ENCODE measurements at regions not wholly inside any gene's neighbourhood (a gene's known extent, or its start where the extent isn't known, plus 50 kb on each side); places are given as distances from the start of the nearest gene placed in this dataset.

DNA sequence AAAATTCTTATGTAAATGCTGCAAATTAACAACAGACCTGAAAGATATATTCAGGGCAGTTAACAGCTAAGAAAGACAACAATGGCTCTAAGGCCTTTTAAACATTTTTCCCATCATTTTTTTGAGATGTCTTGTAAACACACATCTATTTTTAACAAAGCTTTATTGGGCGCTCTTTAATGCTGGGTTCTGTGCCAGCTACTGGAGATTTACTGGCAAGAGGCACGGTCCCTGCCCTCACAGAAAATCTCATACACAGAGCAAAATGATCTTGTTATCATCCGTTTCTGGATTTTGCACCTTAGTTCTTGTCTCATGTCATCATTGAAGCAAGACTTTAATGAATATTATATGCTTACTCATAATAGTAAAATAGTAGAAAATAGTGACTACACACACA is 1022.3 kb upstream of the WWC1 start:
- Histone ChIP-seq H3K36me3 (ENCODE audit: low read length) (no peaks in the 10 kb centered on the region), H3K27me3 (ENCODE audit: low read length) (no peaks in the 10 kb centered on the region), H3K9me2 (replicated peaks; ENCODE audit: insufficient read depth, low read length) (no peaks in the 10 kb centered on the region), H4K20me1 (ENCODE audit: low read depth, low read length) (no peaks in the 10 kb centered on the region), H3K9ac (ENCODE audit: low read length) (no peak overlapping the region), H2AFZ (ENCODE audit: low read depth, low read length, severe bottlenecking) (no peak overlapping the region), H3K79me2 (ENCODE audit: insufficient read depth, low read length) (no peaks in the 10 kb centered on the region), H3K4me2 (ENCODE audit: low read depth, low read length, poor library complexity, severe bottlenecking) (no peak overlapping the region), H3K27ac (ENCODE audit: low read depth, low read length) (no peak overlapping the region), H3K4me3 (ENCODE audit: insufficient read depth, low read length, poor library complexity, severe bottlenecking) (no peak overlapping the region), H3K9me3 (ENCODE audit: insufficient read depth, low read length) (no peaks in the 10 kb centered on the region), H3F3A (ENCODE audit: insufficient read depth) (no peaks in the 10 kb centered on the region)
- TF ChIP-seq, protein P1, sequence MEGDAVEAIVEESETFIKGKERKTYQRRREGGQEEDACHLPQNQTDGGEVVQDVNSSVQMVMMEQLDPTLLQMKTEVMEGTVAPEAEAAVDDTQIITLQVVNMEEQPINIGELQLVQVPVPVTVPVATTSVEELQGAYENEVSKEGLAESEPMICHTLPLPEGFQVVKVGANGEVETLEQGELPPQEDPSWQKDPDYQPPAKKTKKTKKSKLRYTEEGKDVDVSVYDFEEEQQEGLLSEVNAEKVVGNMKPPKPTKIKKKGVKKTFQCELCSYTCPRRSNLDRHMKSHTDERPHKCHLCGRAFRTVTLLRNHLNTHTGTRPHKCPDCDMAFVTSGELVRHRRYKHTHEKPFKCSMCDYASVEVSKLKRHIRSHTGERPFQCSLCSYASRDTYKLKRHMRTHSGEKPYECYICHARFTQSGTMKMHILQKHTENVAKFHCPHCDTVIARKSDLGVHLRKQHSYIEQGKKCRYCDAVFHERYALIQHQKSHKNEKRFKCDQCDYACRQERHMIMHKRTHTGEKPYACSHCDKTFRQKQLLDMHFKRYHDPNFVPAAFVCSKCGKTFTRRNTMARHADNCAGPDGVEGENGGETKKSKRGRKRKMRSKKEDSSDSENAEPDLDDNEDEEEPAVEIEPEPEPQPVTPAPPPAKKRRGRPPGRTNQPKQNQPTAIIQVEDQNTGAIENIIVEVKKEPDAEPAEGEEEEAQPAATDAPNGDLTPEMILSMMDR (IDR thresholded peaks at IDR 0.05; ENCODE audit: insufficient read depth, low read length, poor library complexity, severe bottlenecking): no peak
- no peak for TF ChIP-seq EZH2phosphoT487 (conservative IDR thresholded peaks at IDR 0.05; ENCODE audit: low read length)

DNA sequence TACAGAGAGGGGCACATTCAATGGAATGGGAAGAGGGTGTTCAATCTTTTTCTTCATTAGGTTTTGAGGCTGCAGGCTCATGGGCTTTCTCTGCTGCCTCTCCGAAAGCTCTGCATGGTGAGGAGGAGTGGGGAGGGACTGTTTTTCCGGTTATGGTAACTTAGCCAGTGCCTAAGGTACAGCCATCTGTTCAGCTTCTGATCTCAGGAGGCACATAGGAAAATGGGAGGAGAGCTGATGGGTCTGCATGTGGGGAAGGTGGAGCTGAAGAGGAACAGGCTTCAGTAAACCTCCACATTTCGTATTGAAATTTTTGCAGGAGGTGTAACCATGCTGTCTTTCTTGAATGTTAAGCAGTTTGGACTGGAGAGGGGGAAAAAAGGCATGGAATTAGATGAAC is 1020.4 kb upstream of the WWC1 start:
- no peak overlapping the region for H2AFZ ChIP-seq (ENCODE audit: low read depth, low read length, severe bottlenecking)
- no peaks in the 10 kb centered on the region for H3F3A ChIP-seq (ENCODE audit: insufficient read depth)
- no peak for TF ChIP-seq EZH2phosphoT487 (conservative IDR thresholded peaks at IDR 0.05; ENCODE audit: low read length)
- TF ChIP-seq, protein P1 (IDR thresholded peaks at IDR 0.05; ENCODE audit: insufficient read depth, low read length, poor library complexity, severe bottlenecking): no peak
- no peaks in the 10 kb centered on the region for H3K27me3 ChIP-seq (ENCODE audit: low read length)
- no peak overlapping the region for H3K27ac ChIP-seq (ENCODE audit: low read depth, low read length)
- H3K4me3 ChIP-seq (ENCODE audit: insufficient read depth, low read length, poor library complexity, severe bottlenecking): no peak overlapping the region
- no peaks in the 10 kb centered on the region for H3K36me3 ChIP-seq (ENCODE audit: low read length)
- H3K79me2 ChIP-seq (ENCODE audit: insufficient read depth, low read length): no peaks in the 10 kb centered on the region
- no peaks in the 10 kb centered on the region for H3K9me2 ChIP-seq (replicated peaks; ENCODE audit: insufficient read depth, low read length)
- H3K9ac ChIP-seq (ENCODE audit: low read length): no peak overlapping the region
- H3K9me3 ChIP-seq (ENCODE audit: insufficient read depth, low read length): no peaks in the 10 kb centered on the region
- H3K4me2 ChIP-seq (ENCODE audit: low read depth, low read length, poor library complexity, severe bottlenecking): no peak overlapping the region
- no peaks in the 10 kb centered on the region for H4K20me1 ChIP-seq (ENCODE audit: low read depth, low read length)

DNA sequence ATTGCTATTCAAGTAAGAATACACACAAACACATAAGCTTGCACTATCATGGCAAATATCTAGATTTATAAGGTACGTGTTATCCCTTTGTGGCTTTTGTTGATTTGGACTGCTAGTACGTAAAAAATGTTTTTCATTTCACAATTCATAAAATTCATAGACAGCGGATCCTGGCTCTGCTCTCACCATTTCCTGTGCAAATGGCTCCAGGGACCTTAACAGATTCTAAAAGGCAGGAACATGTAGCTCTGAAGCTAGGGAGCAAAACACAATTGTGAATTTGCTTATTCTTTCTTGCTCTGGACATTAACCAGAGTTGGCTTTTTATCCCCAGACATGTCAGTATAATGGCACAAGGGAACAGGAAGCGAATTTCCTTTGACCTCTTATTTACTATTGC is 1019.9 kb upstream of the WWC1 start:
- Histone ChIP-seq H3K9me3 (ENCODE audit: insufficient read depth, low read length) (no peaks in the 10 kb centered on the region), H3K9me2 (replicated peaks; ENCODE audit: insufficient read depth, low read length) (no peaks in the 10 kb centered on the region), H3K79me2 (ENCODE audit: insufficient read depth, low read length) (no peaks in the 10 kb centered on the region), H3K27me3 (ENCODE audit: low read length) (no peaks in the 10 kb centered on the region), H4K20me1 (ENCODE audit: low read depth, low read length) (no peaks in the 10 kb centered on the region), H3K4me2 (ENCODE audit: low read depth, low read length, poor library complexity, severe bottlenecking) (no peak overlapping the region), H3K36me3 (ENCODE audit: low read length) (no peaks in the 10 kb centered on the region), H3K4me3 (ENCODE audit: insufficient read depth, low read length, poor library complexity, severe bottlenecking) (no peak overlapping the region), H3F3A (ENCODE audit: insufficient read depth) (no peaks in the 10 kb centered on the region), H3K9ac (ENCODE audit: low read length) (no peak overlapping the region), H3K27ac (ENCODE audit: low read depth, low read length) (no peak overlapping the region), H2AFZ (ENCODE audit: low read depth, low read length, severe bottlenecking) (no peak overlapping the region)
- TF ChIP-seq, protein P1 (IDR thresholded peaks at IDR 0.05; ENCODE audit: insufficient read depth, low read length, poor library complexity, severe bottlenecking): no peak
- no peak for TF ChIP-seq EZH2phosphoT487 (conservative IDR thresholded peaks at IDR 0.05; ENCODE audit: low read length)

DNA sequence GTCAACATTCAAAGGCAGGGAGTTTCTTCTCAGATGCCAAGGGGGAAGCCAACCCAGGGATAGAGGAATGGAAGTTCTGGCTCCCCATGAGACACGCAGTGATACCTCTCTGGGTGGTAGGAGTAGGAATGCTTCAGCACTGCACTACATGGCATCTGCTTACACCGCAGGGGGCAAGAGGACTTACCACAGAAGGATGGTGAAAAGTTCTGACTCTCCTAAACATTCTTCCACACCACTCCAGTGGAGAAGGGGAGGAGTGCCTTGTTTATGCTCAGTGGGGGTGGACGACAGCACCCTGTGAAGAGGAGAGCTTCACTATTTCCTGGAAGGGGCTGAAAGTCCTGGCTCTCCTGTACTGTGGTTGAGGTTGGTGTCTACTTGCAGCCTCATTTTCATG is 1011.3 kb upstream of the WWC1 start:
- no peaks in the 10 kb centered on the region for H3K27me3 ChIP-seq (ENCODE audit: low read length)
- no peaks in the 10 kb centered on the region for H3K9me3 ChIP-seq (ENCODE audit: insufficient read depth, low read length)
- H3K27ac ChIP-seq (ENCODE audit: low read depth, low read length): no peak overlapping the region
- no peak overlapping the region for H3K4me2 ChIP-seq (ENCODE audit: low read depth, low read length, poor library complexity, severe bottlenecking)
- TF ChIP-seq, protein P1 (IDR thresholded peaks at IDR 0.05; ENCODE audit: insufficient read depth, low read length, poor library complexity, severe bottlenecking): no peak
- TF ChIP-seq EZH2phosphoT487 (conservative IDR thresholded peaks at IDR 0.05; ENCODE audit: low read length): no peak
- H3K79me2 ChIP-seq (ENCODE audit: insufficient read depth, low read length): no peaks in the 10 kb centered on the region
- H3K9me2 ChIP-seq (replicated peaks; ENCODE audit: insufficient read depth, low read length): no peaks in the 10 kb centered on the region
- no peaks in the 10 kb centered on the region for H4K20me1 ChIP-seq (ENCODE audit: low read depth, low read length)
- no peak overlapping the region for H3K4me3 ChIP-seq (ENCODE audit: insufficient read depth, low read length, poor library complexity, severe bottlenecking)
- H3F3A ChIP-seq (ENCODE audit: insufficient read depth): no peaks in the 10 kb centered on the region
- H2AFZ ChIP-seq (ENCODE audit: low read depth, low read length, severe bottlenecking): no peak overlapping the region
- H3K36me3 ChIP-seq (ENCODE audit: low read length): no peaks in the 10 kb centered on the region
- no peak overlapping the region for H3K9ac ChIP-seq (ENCODE audit: low read length)

All from SU-DHL-6 (cell line).